ENCODE measurements at regions not wholly inside any gene's neighbourhood (a gene's known extent, or its start where the extent isn't known, plus 50 kb on each side); places are given as distances from the start of the nearest gene placed in this dataset.

DNA sequence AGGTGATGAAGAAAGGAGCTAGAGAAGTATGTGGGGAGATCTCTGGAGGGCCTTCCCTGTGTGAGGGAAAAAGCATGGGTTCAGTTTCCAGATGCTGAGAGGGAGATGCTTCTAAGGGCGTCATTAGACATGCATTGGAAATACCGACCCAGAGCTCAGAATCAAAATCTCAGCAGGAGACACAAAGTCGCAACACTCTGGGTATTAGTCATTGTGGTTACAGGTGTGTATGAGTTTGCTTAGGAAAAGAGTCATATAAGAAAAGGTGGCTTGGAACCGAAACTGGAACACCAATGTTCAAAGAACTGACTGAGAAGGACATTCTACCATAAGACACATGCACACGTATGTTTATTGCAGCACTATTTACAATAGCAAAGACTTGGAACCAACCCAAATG is 477.1 kb downstream of the FBXO15 start:
- DNase-seq = no peak

DNA sequence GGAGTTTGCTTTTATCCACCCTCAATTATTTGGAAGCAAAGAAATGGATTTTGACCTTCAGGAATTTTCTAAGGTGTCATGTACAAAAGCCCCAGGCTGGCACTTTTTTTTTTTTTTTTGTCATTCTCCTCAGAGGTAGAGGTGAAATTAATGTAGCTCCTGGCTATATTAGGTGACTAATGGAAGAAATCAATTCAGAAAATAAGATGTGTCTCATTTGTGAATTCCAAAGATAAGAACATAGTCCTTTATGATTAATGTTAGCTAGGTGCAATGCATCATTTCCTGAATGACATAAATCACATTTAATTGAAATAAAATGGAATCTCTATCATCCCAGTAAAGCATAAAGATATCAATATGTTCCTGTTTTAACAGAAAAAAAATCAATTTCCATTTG is 477.6 kb downstream of the FBXO15 start:
- DNase-seq = no peak

DNA sequence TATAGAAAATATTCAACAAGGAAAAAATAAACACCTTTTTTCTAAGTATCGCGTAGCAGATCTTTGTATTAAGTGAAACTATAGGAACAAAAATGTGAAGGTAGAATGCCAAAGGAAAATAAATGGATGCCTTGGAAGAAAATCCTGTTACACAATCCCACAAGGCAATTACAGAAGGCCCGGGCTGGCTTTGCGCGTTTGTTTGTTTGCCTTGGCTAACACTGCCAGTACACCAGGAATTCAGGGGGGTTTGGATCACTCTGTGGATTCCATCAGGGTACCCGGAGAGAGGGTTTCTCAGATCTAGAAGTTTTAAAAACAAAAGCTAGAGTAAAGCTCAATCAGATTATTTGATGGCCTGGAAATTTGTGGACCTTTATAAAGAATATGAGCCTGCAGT is 478.3 kb downstream of the FBXO15 start:
- no peak for DNase-seq

DNA sequence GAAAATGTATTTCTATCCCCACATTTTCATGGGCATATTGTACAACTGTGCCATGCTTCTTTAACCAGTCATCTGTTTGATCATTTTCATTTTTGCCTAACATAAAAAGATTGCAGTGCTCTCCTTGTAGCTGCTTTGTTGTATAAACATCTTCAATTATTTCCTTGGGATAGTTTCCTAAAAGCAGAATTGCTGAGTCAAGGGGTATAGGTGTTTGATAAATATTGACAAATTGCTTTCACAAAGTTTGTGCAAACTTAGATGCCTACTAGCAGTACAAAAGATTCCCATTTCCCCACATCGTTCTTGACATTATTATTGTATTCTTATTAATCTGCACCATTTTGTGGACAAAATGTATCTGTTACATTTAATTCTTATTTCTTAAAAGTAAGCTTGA is 479.6 kb downstream of the FBXO15 start:
- no peak for DNase-seq

DNA sequence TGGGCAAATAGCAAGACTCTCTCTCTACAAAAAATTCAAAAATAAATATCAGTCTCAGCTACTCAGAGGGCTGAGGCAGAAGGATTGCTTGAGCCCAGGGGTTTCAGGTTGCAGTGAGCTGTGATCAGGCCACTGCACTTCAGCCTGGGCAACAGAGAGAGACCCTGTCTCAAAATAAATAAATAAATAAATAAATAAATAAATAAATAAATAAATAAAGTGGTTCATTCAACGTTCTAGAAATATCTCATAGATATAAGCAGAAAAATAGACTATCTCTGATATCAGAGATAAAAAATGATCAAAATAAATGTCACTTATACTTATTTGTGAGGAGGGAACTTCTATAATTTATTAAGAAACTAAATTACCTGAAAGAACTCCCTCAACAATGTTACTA is 480.9 kb downstream of the FBXO15 start:
- DNase-seq = no peak

DNA sequence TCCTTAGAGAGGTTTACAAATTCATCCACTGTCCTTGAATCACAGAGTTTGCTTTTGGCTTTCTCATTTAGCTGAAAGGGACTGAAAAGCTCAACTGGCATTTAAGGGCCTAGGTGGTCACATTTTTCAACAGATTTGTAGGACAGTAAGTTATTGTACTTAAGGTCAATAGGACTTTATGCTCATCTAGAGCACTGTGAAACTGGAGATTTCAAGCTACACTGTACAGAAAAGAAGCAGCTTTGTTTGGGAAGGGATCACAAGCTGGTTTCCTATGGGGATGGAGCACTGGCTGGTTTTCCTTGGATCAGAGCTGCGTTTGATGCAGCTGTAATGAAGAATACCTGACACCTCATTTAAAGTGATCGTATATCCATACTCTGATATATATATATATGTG is 482.7 kb downstream of the FBXO15 start:
- DNase-seq = no peak

DNA sequence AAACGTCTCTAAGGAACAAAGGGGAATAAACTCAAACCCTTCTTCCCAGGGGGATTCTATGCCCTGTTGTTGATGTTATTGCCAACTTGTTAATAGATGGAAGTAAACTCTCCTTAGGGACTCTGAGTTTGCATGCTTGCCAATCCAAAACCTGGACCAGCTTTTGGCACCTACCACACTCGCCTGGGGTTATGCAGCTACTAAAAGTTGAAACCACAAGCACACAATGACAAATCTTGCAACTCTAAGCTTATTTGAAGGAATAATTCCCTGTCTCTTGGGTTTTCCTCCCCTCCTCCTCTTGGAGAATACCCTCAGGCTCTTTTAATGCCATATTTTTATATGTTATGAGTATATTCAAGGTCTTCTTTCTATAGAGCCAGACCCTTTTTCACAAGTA is 484.1 kb downstream of the FBXO15 start:
- DNase-seq = no peak

DNA sequence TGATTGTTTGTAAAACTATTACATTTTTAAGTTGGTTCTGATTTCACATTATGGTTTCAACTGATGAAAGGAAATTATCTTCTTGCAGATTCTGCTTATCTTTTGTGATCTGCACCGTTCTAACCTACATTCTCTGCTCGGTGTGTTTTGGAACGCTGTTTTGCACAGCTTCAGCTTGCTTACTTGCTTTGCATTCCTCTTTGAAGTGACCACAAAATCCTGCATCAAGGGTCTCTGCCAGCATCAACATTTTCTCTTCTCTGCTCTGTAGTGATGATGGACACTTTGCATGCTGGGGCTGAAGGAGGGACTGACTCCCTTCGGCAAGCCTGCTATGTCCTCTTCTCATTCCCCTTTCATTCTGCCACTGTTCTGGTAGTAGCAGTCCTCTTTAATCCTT is 485.2 kb downstream of the FBXO15 start:
- DNase-seq = no peak

DNA sequence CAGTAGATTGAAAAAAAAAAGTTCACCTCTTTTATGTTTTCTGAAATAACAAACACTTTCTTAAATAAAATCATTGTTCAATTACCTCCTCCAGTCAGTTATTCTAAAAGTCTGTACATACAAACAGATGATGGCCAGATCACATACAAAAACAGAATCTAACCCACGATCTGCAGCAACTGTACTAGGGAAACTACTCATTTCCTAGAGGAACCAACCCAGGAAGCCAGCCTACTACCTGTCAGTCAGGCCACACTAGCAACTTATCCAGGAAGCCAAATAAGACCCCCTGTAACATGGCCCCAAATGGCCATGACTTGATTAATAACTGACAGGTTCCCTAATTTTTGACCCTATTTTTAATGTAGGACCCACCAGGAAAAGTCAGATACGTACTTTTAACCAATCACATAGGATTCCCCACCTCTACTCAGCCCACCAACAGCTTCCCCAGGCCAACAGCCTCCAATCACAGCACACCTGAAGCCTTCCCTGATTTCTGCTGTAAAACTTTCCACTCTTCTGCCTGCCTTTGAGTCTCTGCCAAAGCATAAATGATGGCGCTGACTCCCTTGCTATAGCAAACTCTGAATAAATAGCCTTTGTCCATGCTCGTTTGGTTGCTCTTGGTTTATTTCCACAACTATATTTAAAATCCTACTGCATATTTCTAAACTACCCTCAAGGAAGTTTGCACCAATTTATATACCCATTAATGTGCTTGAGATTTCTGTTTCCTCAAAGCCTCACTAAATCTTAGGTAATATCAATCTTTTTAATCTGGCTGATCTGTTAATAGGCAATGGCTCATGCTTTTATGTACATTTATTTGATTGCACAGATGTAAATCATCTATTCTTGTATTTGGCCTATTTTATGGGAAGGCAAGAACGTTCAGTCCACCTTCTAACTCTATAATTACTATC is 486.4 kb downstream of the FBXO15 start:
- no peak for DNase-seq

DNA sequence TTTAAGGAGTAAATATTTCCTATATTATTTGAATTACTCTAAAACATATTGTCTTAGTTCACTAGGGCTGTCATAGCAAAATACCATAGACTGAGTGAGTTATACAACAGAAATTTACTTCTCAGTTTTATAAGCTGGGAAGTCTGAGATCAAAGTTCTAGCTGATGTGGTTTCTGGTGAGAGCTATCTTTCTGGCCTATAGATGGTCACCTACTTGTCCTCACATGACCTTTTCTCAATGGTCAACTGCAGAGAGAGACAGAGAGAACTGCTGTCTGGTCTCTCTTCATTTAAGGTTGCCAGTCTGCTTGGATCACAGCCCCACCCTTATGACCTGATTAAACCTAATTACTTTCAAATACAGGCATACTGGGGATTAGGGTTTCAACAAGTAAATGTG is 490.9 kb downstream of the FBXO15 start:
- DNase-seq = peak; percentile 76

DNA sequence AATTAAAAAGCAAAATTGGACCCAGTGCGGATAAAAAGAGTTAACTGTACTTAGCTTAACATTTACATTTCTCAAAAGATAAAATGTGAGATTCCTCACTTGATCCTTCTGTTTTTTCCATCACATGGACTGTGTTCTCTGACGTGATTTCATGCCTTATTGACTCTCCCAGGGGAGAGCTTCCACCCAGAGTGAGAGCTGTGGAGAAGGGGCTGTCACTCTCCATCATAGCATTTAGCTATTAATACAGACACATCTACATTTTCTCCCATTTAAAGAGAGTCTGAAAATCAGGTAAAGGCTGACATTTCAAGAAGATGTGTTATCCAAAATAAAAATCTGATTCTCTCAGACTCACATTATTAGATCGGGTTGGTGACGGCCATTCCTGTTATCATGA is 493.8 kb downstream of the FBXO15 start:
- DNase-seq = no peak

DNA sequence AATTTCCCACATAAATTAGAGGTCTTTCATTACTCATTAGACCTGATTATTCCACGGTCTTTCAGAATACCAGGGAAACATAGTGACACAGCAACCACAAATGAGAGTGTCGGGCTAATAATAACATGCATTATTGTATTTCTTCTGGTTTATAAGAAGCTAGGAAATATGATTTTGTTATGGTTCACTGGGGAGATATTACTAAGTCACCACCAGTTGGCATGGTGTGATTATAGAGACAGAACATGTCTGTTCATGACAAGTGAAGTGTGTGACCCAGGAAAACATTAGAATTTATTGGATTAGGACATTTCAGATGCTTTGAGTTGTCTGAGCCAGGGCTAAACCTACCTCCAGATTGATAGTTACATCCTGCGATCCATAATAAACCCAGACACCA is 494.4 kb downstream of the FBXO15 start:
- no peak for DNase-seq

DNA sequence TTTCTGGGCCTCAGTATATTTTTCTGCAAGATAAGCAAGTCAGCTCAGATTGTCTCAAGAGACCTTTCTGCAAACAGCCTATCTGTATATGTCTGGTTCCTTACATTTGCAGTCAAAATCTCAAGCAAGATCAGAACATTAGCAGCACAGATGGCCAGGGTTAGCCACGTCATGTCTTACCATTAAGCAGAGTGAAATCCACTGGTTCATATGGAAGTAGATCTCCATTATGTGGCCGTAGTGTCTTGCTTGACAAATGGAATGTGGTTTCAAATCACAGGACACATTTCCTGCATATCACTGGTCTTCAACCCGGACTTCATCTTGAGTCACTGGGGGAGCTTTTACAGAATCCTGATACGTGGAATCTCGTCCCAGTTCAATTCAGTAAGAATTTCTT is 500.2 kb downstream of the FBXO15 start:
- DNase-seq = peak; percentile 62

DNA sequence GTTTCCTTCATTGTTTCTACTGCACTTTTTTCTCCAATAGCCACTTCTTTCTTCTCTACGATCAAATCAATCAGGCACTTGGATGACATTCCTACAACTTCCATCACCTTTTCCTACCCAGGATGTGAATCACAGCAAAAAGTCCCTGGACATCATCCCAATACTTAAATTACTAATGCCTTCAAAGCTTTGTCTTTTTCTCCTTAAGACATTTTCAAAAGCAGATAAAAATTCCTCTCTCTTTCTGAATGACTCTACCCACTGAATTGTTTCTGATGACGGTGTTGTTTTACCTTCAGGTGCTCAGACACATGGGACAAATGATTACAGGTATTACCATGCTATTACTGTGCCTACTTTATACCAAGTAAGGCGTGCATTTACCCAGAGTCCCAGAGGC is 500.9 kb downstream of the FBXO15 start:
- no peak for DNase-seq

DNA sequence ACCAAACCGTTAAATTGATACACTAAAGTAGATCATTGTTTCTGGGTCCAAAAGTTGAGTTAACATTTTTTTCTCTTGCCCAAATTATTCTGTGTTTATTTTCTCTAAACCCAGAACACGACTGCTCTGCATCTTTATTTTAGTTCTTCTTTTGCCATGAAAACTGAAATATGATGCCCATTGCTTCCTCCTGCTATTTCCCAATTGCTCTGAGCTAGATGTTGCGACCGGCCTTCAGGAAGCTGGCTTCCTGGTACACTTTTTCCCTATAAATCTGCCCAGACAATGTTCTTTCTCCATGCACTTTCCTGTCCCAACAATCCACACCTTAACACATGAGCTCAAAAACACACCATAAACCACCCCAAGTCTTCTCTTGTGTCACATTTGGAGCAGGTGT is 501.4 kb downstream of the FBXO15 start:
- DNase-seq = no peak

DNA sequence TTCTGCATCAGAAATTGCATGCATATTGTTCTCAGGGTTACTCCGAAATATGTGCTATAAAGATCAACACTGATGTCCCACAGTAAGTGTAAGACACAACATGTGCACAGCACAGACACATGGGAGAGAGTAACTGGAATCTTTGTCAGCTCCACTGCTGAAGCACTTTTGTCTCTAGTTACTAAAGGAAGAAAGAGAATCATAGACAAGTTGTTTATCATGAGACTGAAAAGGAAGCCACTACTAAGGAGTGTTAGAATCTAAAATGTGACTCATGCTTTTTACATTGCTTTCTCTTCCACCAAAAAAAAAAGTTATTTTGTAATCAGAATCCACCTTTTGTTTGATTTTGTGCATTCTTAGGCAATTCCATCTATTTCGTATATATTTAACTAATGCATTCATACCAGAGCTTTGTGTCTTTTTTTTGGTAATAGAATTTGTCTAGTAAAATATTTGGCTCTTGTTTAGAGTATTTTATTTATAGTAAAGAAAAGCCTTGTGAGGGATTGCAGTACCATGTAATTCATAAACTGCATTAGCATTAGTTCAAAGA is 502.4 kb downstream of the FBXO15 start:
- no peak for DNase-seq

DNA sequence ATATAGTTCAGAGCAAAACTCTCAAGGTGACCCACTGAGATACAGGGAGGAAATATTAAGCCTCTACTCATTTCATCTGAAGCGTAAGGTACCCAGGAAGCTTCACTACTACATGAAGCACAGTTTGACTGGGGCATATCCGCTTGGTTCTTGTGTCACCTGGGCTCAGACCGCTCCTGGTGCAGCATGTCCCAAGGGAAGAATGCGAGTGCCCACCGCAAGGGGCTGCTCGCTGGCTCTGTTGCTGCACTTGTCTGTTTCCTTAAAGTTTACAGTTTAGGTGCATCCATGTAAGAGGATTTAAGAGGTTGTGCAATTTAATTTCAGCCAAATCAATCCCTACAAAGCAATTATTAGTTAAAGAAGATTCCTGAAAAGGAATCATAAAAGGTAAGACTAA is 507.8 kb downstream of the FBXO15 start:
- DNase-seq = peak; percentile 43

DNA sequence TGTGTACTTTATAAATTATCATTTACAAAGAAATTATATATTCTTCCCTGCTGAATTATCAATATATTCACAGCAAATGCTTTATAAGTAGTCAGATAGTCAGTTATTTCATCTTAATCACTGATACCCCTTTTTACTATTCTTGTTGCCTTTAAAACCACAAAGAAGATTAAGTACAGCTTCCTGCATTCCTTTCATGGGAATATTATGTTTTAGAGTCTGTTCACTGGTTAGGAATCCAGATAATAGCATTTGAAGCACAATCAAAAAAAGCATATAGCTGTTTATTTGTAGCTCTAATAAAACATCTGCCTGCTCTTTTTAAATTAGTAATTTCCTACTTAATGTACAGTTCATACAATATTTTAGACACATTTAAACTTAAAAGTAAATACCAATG is 508.9 kb downstream of the FBXO15 start:
- DNase-seq = no peak

DNA sequence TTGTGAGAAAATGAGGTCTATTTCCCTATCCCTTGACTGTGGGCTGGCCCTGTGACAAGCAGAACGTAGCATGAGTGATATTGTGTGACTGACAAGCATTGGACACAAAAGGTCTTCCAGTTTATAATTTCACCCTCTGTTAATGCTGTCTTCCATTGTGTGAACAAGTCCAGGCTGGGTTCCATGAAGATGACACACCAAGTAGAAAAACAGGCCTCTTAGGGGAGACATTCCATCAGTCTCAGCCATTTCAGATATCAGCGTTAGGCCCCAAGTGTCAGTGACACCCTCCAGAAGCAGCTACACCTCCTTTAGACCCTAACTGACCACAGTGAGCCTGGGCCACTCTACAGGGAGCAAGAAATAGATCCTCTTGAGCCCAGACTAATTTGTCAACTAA is 511.3 kb downstream of the FBXO15 start:
- no peak for DNase-seq

DNA sequence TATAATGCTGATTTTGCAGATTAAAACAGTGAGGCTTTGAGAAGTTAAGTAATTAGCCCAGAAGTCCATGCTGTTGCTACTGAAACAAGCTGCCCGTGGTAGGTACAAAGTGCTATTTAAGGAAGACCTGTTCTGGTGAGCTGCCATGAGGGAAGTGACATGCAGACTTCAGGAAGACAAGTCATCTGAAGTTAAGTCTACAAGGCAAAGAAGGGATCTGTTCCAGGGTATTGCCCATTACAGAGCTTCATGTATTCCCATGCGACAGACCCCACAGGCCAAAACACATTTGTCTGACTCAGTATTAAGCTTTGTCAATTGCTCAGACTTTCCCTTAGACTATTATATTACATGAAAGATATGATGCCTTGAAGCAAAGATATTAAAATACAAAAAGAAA is 520.8 kb downstream of the FBXO15 start:
- DNase-seq = peak; percentile 20

DNA sequence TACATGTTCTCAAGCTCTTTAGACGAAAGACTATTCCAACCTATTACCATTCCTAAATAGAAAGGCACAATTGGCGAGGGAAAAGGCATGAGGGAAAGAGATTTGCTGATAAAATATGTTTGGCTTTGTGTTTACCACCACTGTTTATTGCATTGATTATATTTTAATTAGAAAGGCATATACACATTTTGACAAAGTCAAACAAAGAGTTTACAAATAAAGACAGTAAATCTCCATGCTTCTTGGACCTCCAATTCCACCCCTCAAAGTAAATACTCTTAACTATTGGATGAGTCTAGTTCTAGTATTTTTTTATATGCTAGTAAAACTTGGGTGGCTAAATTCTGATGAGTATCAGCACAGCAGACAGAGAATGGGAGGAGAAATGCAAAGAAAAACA is 521.4 kb downstream of the FBXO15 start:
- DNase-seq = no peak

DNA sequence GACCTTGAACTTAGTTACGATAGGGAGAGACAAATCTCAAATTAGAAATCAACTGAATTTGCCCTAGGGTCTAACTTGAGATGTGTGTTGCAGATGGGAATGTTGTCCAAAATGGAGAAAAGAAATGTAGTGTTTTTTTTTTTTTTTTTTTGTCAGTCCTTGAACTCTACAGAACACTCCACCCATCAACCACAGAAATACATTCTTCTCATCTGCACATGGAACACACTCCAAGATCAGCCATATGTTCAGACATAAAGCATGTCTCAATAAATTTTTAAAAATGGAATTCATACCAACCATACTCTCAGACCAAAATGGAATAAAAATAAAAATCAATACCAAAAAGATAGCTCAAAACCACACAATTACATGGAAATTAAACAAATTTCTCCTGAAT is 526.5 kb downstream of the FBXO15 start:
- no peak for DNase-seq

DNA sequence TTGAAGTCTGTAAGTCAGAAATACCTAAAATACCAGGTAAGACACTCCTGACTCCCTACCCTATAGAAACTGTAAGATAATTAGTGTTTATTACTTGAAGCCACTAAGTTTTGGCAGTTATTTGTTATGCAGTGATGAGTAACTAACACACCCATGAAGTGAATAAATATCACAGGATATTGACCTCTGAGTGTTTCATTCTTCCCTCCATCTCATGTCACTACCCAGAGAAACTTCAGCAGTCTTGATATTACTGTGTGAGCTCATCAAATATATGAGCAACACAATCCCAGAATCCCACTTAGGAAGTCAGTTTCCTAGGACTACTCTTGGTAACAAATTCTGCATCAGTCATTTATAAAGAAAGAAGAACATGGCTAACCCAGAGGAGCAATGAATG is 529.7 kb downstream of the FBXO15 start:
- DNase-seq = no peak

DNA sequence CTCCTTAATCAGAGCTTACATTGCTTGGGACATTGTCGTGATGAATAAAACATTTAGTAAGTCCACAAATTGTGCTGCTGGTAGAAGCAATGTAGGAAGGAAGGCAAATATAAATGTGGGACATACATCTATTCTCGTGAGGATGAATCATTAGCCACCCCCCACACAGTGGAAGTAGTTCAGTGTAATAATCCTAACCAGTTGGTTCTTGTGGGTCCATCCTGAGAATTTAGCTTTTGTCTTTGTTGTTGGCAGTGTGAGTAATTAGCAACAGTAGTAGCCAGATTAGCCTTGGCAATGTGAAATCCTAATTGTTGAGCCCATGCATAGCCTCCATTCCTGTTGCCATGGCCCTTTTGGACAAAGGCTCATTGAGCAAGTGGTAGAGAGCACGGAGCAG is 532.1 kb downstream of the FBXO15 start:
- no peak for DNase-seq

DNA sequence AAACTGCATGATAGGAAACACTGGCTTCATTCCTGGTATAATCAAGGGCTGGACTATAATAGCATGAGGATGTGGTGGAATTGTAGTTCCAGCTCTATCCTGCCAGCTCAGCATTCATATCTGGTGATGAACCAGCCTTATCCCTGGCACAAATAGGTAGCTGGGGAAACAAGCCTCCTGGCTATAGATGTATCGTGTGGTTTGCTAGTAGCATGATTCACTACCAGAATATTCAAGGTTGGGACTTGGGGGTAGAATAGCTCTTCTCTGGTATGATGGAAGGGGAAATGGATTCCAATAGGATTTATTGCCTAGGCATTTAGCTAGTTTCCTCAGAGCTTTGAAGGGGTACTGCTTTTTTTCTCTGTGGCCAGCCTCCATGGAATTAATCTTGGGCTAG is 532.8 kb downstream of the FBXO15 start:
- no peak for DNase-seq
